Upper lobe of right lung (tissue), 1 donor: ENCODE measurements at regions not wholly inside any gene's neighbourhood (a gene's known extent, or its start where the extent isn't known, plus 50 kb on each side); places are given as distances from the start of the nearest gene placed in this dataset.

ENCODE experiments used
- ATAC-seq: fragments of 200-7000 bp; cut with Tn5 transposase; one replicate; pipeline ENCODE4 v1.9.1; 2020; ENCODE audit warnings: mild to moderate bottlenecking, moderate library complexity
- DNase-seq: peaks from one replicate; pipeline ENCODE4 v3.0.0-alpha.2; 2020
- H3K27ac ChIP-seq: fragments of 200-600 bp; one replicate; pipeline ENCODE4 v1.8.0; 2022
- H3K27me3 ChIP-seq: fragments of 200-600 bp; one replicate; pipeline ENCODE4 v1.8.0; 2022; ENCODE audit warnings: mild to moderate bottlenecking
- H3K36me3 ChIP-seq: fragments of 200-600 bp; one replicate; pipeline ENCODE4 v1.8.0; 2022
- H3K4me1 ChIP-seq: fragments of 200-600 bp; one replicate; pipeline ENCODE4 v1.8.0; 2022
- H3K4me3 ChIP-seq: fragments of 200-600 bp; one replicate; pipeline ENCODE4 v1.8.0; 2022; ENCODE audit warnings: mild to moderate bottlenecking
- H3K9me3 ChIP-seq: fragments of 200-600 bp; one replicate; pipeline ENCODE4 v1.8.0; 2022
- CTCF ChIP-seq: fragments of 200-600 bp; IDR thresholded peaks from one replicate; pipeline ENCODE4 v1.8.0; 2022; ENCODE audit warnings: antibody characterized with exemption
- intact Hi-C: fragments of 100-400 bp; cut with DNase I; formaldehyde crosslinking; loops from one replicate; pipeline ENCODE4 v1.11.0; 2022
- donor health status: DM: no; HTN: yes; CAD: no; lungs with severe emphysema.

GRCh38 chr15:85980946-85981345, 98.7 kb upstream of the AGBL1 start:
- no peaks in the 10 kb centered on the region for H3K27me3 ChIP-seq
- no peaks in the 10 kb centered on the region for H3K36me3 ChIP-seq
- H3K9me3 ChIP-seq: no peaks in the 10 kb centered on the region
- H3K4me3 ChIP-seq: no peak overlapping the region
- intact Hi-C loops: no loop called here
- H3K27ac ChIP-seq: no peak overlapping the region
- ATAC-seq (no peak), DNase-seq (no peak)
- TF ChIP-seq CTCF: no peak
- no peaks in the 10 kb centered on the region for H3K4me1 ChIP-seq

GRCh38 chr15:85984241-85984640, 95.4 kb upstream of the AGBL1 start:
- no peak overlapping the region for H3K4me3 ChIP-seq
- H3K4me1 ChIP-seq: no peaks in the 10 kb centered on the region
- no peak for TF ChIP-seq CTCF
- no peaks in the 10 kb centered on the region for H3K9me3 ChIP-seq
- H3K27ac ChIP-seq: no peak overlapping the region
- no peaks in the 10 kb centered on the region for H3K36me3 ChIP-seq
- no peaks in the 10 kb centered on the region for H3K27me3 ChIP-seq
- no peak for DNase-seq
- ATAC-seq: no peak
- intact Hi-C loops: no loop called here

- Histone ChIP-seq H3K9me3 (no peaks in the 10 kb centered on the region), H3K27ac (no peak overlapping the region), H3K36me3 (no peaks in the 10 kb centered on the region), H3K4me3 (no peak overlapping the region), H3K27me3 (no peaks in the 10 kb centered on the region), H3K4me1 (no peaks in the 10 kb centered on the region)
- no peak for ATAC-seq
- intact Hi-C loops: no loop called here
- no peak for DNase-seq
- TF ChIP-seq CTCF: no peak
Measured at GRCh38 chr15:85986116-85986515, 93.6 kb upstream of the AGBL1 start.

DNA sequence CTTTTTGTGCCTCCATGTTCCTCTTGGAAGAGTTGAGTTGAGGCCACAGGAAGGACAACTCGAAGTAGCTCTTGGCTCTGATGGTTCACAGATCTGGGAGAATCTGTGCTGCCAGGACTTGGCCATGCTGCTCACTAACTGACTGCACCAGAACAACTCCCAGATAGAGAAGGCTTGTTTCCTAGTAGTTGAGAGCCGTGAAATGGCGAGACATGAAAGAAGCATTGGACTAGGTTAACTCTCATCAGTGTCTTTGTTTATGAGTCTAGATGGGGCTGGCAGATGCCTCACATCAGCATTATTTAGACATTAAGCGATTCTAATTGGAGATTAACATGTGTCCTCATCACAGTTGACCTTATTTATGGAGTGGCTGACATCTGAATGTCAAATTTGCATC, 92.9 kb upstream of the AGBL1 start:
- no peak for DNase-seq
- Histone ChIP-seq H3K36me3 (no peaks in the 10 kb centered on the region), H3K27me3 (no peaks in the 10 kb centered on the region), H3K4me1 (no peaks in the 10 kb centered on the region), H3K27ac (no peak overlapping the region), H3K4me3 (no peak overlapping the region), H3K9me3 (no peaks in the 10 kb centered on the region)
- TF ChIP-seq CTCF: no peak
- intact Hi-C loops: no loop called here
- ATAC-seq: no peak

- ATAC-seq (no peak), DNase-seq (no peak)
- no peak for TF ChIP-seq CTCF
- H3K27ac ChIP-seq: no peak overlapping the region
- no peak overlapping the region for H3K4me3 ChIP-seq
- intact Hi-C loops: no loop called here
- no peaks in the 10 kb centered on the region for H3K27me3 ChIP-seq
- no peaks in the 10 kb centered on the region for H3K36me3 ChIP-seq
- H3K4me1 ChIP-seq: no peaks in the 10 kb centered on the region
- no peaks in the 10 kb centered on the region for H3K9me3 ChIP-seq
Measured at GRCh38 chr15:85988741-85989140, 90.9 kb upstream of the AGBL1 start.

GRCh38 chr15:85992224-85992623, 87.4 kb upstream of the AGBL1 start:
- no peak overlapping the region for H3K4me3 ChIP-seq
- H3K36me3 ChIP-seq: no peaks in the 10 kb centered on the region
- no peak for TF ChIP-seq CTCF
- ATAC-seq (no peak), DNase-seq (no peak)
- H3K4me1 ChIP-seq: no peaks in the 10 kb centered on the region
- H3K27ac ChIP-seq: no peak overlapping the region
- no peaks in the 10 kb centered on the region for H3K27me3 ChIP-seq
- no peaks in the 10 kb centered on the region for H3K9me3 ChIP-seq
- intact Hi-C loops: no loop called here
